SIG-M5 (cell line): ENCODE measurements at regions not wholly inside any gene's neighbourhood (a gene's known extent, or its start where the extent isn't known, plus 50 kb on each side); places are given as distances from the start of the nearest gene placed in this dataset.
"Not testable (repeated sequence)": the region's sequence is repeated elsewhere in the genome, so short reads cannot be mapped to it uniquely, and the experiment has no call there.

ENCODE experiments used
- DNase-seq: peaks from one replicate; lab custom pipeline; 2025; lab: John Stamatoyannopoulos, UW

GRCh38 chrX:41003506-41004270 is 81.6 kb upstream of the USP9X start:
- no peak for DNase-seq

GRCh38 chrX:41005445-41005992 is 79.7 kb upstream of the USP9X start:
- DNase-seq, result no peak

GRCh38 chrX:41009850-41010846 is 75.1 kb upstream of the USP9X start:
- peak; percentile 29 for DNase-seq

GRCh38 chrX:41014776-41015360 is 70.4 kb upstream of the USP9X start:
- DNase-seq, result no peak

GRCh38 chrX:41017785-41018184 is 67.5 kb upstream of the USP9X start:
- not testable (repeated sequence) for DNase-seq

GRCh38 chrX:41018391-41019040 is 66.7 kb upstream of the USP9X start:
- not testable (repeated sequence) for DNase-seq

- no peak for DNase-seq
These were observed 66.2 kb upstream of the USP9X start for GRCh38 chrX:41019041-41019392.

GRCh38 chrX:41022566-41022965 is 62.7 kb upstream of the USP9X start:
- peak; percentile 0 for DNase-seq

- DNase-seq, result no peak
These were observed 62.1 kb upstream of the USP9X start for GRCh38 chrX:41023098-41023497.

- DNase-seq, result not testable (repeated sequence)
These were observed 60.9 kb upstream of the USP9X start for GRCh38 chrX:41024335-41024734.

GRCh38 chrX:41024755-41025154 is 60.5 kb upstream of the USP9X start:
- DNase-seq, result no peak

- no peak for DNase-seq
These were observed 59.1 kb upstream of the USP9X start for GRCh38 chrX:41025926-41026701.

- DNase-seq, result no peak
These were observed 58.6 kb upstream of the USP9X start for GRCh38 chrX:41026702-41027078.

- DNase-seq, result no peak
These were observed 55.9 kb upstream of the USP9X start for GRCh38 chrX:41029332-41029731.

GRCh38 chrX:41031256-41031967 is 53.8 kb upstream of the USP9X start:
- no peak for DNase-seq

GRCh38 chrX:41033299-41033698 is 51.9 kb upstream of the USP9X start:
- no peak for DNase-seq

- DNase-seq, result not testable (repeated sequence)
These were observed 50.3 kb upstream of the USP9X start for GRCh38 chrX:41034902-41035301.
